ENCODE measurements at regions not wholly inside any gene's neighbourhood (a gene's known extent, or its start where the extent isn't known, plus 50 kb on each side); places are given as distances from the start of the nearest gene placed in this dataset.

DNA sequence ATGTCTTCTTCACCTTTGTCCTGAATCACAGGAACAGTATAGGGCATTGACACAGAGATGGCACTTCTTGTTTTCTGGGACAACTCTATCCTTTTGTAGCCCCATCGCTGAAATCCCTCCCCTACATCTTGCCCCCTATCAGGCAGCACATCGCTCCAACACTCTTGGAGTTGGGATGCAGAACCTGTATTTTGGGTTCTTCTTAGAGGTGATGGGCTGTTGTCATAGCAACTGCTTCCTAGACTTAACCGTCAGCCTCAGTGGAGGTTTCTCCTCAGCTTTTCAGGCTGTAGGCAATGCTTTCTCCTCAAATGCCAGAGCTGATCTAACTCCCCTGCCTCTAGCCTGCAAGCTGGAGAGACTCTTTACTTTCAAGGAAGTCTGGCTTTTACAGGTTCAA, 99.9 kb upstream of the SPRED2 start:
- no peak for DNase-seq (ENCODE audit: low spot score)

DNA sequence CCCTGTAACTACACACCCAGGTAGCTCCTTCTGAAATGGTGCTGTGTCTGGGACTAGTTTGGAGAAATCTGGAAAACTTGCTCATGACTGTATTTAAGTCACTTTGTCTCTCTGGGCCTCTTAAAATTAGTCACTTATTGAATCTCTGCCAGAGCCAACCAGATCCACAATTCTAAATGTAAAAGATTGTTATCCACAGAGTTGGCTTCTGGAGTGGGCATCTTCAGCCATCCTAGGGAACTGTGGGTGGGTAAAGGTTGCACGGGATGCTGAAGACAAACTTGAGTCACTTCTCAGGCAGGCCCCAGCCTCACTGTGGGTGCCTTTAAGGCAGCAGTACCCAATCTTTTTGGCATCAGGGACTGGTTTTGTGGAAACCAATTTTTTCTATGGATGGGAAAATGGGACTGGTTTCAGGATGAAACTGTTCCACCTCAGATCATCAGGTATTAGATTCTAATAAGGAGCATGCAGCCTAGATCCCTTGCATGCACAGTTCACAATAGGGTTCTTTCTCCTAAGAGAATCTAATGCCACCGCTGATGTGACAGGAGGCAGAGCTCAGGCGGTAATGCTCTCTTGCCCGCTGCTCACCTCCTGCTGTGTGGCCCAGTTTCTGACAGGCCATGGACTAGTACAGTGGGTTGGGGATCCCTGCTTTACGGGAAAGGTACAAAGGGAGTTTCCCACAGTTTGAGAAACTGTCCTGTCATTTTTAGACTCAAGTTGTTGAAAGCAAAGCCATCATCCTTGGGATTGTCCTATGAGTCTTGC, 98.3 kb upstream of the SPRED2 start:
- DNase-seq (ENCODE audit: low spot score), result no peak

- no peak for DNase-seq (ENCODE audit: low spot score)
These were observed 97.0 kb upstream of the SPRED2 start for GRCh38 chr2:65529419-65529818.

DNA sequence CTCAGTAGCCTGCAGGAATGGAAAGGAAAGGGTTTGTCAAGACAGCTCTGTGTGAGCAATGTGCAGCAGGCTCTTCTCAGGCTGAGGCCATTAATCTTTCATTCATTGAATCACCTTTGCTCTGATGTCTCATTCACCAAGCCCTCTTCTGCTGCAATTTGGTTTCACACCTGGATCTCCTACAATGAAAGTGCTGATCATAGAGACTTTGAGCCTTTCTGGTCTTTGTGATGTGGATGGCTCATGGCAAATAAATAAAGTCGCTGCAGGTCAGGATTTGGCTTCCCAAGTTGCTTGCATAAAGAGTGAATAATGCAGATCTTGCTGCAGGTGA, 95.8 kb upstream of the SPRED2 start:
- no peak for DNase-seq (ENCODE audit: low spot score)

- no peak for DNase-seq (ENCODE audit: low spot score)
These were observed 95.2 kb upstream of the SPRED2 start for GRCh38 chr2:65527451-65528240.

GRCh38 chr2:65525616-65526231, 93.3 kb upstream of the SPRED2 start:
- DNase-seq (ENCODE audit: low spot score), result no peak

DNA sequence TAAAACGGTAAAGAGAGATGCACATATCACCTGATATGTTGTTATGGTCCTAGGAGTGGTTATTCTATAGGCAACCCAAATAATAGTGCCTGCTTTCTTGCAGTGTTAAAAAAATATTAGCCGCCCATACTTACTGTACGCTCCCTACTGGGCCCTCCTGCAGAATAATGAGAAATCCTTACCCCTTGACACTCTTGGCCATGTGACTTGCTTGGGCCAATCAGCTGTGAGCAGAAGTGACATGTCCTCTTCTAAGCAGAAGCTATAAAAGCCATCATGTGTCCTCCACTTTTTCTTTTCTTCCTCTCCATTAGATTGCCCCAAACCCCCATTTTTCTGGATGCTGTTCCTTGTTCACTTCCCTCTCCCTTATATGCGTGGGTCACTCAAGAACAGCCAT, 90.5 kb upstream of the SPRED2 start:
- no peak for DNase-seq (ENCODE audit: low spot score)

DNA sequence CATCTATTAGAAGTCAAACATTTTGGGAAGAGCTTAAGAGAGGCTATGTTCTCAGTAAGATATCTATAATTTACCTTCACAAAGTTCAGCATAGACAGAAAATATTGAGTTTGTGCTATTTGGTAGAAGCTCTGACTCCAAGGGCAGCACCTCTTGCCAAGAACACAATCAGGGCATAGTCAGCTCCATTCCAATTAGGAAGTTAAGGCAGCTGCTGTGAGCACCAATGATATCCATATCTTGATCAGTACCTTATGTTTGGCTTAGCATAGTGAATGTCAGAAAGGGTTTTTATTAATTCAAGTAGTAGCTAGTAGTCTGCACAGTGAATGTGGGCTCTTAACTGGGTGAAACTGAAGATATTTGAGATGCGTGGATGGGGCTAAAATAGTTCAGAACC, 86.4 kb upstream of the SPRED2 start:
- no peak for DNase-seq (ENCODE audit: low spot score)

- no peak for DNase-seq (ENCODE audit: low spot score)
These were observed 82.3 kb upstream of the SPRED2 start for GRCh38 chr2:65514555-65515195.

- no peak for DNase-seq (ENCODE audit: low spot score)
These were observed 80.4 kb upstream of the SPRED2 start for GRCh38 chr2:65512783-65513182.

DNA sequence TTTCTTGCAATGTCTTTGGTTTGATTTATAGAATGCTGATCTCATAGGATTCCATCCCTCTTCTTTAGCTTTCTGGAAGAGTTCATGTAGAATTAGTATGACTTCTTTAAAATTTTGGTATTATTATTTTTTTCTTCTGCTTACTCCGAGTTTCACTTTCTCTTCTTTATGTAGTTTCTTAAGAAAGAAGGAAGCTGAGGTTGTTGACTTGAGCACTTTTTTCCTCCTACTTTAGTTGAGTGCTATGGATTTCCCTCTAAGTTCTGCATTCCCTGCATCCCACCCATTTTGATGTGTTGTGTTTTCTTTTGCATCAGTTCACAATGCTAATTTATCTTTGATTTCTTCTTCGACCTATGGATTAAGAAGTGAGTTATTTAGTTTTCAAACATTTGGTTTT, 78.9 kb upstream of the SPRED2 start:
- no peak for DNase-seq (ENCODE audit: low spot score)

DNA sequence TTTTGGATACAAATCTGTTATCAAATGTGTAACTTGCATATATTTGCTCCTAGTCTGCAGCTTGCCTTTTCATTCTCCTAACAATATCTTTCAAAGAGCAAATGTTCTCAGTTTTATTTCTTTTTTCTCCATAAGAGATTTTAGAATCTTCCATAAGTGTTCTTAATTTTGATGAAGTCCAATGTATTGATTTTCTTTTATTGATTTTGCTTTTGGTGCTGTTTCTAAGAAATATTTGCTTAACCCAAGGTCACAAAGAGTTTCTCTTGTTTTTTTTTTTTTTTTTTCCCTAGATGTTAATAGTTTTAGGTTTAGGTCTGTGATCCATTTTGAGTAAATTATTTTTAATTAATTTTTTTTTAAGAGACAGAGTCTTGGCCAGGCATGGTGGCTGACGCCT, 75.8 kb upstream of the SPRED2 start:
- DNase-seq (ENCODE audit: low spot score), result no peak

DNA sequence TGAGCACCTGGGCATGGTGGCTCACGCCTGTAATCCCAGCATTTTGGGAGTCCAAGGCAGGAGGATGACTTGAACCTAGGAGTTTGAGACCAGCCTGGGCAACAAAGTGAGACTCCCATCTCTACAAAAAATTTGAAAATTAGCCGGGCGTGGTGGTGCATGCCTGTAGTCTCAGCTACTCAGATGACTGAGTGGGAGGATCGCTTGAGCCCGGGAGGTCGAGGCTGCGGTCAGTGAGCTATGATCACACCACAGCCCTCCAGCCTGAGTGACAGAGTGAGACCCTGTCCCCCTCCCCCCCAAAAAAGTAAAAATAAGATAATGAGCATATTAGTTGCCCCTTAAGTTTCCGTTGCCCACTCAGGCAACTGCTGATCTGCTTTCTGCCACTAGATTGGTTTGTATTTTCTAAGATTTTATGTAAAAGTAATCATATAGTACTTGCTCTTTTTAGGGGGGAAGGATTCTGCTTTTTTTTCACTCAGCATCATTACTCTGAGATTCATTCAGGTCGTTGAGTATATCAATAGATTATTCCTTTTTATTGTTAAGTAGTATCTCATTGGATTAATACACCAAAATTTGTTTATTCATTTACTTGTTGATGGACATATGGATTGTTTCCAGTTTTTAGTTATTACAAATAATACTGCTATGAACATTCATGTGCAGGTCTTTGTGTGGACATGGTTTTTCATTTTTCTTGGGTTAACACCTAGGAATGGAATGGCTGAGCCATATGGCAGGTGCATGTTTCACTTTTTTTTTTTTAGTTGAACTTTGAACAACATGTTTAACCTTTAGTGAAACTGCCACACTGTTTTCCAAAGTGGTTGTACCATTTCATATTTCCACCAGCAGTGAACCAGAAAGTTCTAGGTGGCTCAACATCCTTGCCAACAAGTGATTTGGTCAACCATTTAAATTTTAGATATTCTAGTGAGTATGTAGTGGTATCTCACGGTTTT, 75.0 kb upstream of the SPRED2 start:
- no peak for DNase-seq (ENCODE audit: low spot score)

DNA sequence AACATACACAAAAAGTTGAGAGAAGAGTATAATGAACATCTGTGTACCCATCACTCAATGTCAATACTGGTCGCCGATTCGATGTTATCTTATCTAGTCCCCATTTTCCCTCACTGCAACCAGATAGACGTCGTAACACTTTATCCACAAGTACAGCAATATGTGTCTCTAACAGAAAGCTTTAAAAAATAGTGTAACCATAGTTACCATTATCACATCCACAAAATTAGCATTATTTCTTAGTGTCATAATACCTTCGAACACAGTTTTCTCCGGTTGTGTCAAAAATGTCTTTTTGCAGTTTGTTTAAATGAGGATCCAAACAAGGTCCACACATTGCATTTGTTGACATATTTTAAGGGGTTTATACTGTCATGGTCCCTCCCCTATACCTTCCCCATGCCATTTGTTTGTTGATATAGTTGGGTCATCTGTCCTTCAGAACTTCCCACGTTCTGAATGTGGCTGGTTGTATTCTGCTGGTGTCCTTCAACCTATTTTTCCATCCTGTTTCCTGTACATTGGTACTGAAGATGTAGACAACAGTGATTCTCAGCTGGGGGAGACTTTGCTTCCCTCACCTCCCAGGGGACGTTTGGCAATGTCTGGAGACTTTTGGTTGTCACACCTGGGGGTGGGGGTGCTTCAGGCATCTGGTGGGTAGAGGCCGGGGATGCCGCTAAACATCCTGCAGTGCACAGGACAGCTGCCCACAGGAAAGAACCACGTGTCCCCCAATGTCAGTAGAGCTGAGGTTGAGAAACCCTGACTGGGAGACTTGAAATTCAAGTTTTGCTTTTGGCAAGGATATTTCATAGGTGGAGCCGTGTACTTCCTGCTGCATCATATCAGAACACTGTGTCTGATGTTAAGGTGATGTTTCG, 72.7 kb upstream of the SPRED2 start:
- DNase-seq (ENCODE audit: low spot score), result no peak

GRCh38 chr2:65504201-65504600, 71.8 kb upstream of the SPRED2 start:
- DNase-seq (ENCODE audit: low spot score), result no peak

DNA sequence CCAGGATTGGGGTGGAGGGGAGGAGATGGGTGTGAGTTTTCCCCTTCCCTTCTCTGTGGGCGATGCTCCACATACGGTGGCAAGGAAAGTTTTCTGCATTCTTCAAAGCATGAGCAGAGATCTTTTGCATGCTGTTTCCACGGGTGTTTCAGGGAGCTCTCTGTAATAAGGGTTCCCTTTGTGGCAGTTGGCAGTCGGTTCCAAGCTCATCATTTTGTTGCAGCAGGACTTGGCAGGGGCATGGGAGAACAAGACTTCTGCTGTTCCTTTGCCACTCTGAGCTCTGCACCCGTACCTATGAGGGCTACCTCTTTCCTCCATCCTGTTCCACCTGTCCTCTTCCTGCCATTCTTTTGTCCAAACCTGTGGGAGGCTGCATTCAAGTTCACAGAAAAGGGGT, 71.3 kb upstream of the SPRED2 start:
- no peak for DNase-seq (ENCODE audit: low spot score)

DNA sequence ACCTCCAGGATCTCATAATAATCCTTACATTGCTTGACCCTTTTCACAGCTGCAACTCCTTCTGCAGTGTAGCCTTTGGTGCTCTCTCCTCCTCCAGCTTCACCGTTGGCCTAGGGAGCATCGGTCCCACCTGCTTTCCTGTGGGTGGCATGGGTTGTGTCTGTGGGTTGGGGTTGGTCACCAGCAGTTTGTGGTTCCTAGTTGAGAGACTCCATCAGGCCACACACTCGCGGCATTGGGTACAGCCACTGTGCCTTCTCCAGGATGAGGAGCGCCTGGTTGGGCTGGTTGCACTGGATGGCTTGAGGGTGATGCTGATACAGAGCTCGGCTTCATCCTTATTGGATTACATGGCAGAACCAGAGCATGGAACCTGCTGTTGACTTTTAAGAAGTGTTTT, 69.4 kb upstream of the SPRED2 start:
- no peak for DNase-seq (ENCODE audit: low spot score)

DNA sequence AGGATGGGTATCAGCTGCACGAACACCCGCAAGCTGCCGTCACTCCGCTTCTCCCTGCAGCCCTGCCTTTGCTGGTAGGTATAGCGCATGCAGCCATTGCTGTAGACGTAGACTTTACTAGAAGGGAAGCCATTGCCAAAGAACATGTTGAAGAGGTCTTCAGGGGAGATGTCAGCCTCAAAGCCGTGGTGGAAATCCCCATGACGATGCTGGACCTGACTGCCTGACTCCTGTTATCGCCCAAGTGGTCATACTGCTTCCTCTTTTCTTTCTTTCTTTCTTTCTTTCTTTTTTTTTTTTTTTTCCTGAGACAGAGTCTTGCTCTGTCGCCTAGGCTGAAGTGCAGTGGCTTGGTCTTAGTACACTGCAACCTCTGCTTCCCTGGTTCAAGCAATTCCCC, 68.7 kb upstream of the SPRED2 start:
- no peak for DNase-seq (ENCODE audit: low spot score)

- DNase-seq (ENCODE audit: low spot score), result no peak
These were observed 68.1 kb upstream of the SPRED2 start for GRCh38 chr2:65500310-65501040.

GRCh38 chr2:65499216-65499615, 66.8 kb upstream of the SPRED2 start:
- DNase-seq (ENCODE audit: low spot score), result no peak
